ENCODE measurements at regions not wholly inside any gene's neighbourhood (a gene's known extent, or its start where the extent isn't known, plus 50 kb on each side); places are given as distances from the start of the nearest gene placed in this dataset.
"Not testable (repeated sequence)": the region's sequence is repeated elsewhere in the genome, so short reads cannot be mapped to it uniquely, and the experiment has no call there.

DNA sequence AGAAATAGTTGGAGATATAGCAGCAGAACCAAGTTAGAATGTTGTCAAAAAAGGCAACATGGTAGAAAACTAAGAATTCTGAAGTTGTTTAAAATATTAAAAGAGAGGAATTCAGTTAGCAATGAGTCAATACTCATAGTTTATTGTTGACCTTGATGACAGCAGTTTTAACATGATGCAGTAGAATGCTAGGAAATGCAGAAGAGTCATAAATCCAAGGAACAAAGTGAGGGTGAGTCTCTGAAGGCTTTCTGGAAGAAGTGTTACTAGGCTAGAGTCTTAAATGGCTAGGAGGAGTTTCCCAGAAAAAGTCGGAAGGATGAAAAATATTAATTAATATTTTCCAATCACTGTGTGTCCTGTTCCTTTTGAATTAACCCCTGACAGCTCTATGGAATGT, 807.3 kb downstream of the TSN start:
- ChIA-PET CTCF (no interaction called here), POLR2A (interaction anchor here (0.6 kb wide), 1 partner anchor 11 kb away, joined by 3 read pairs; no protein-coding TSS in a partner anchor)

DNA sequence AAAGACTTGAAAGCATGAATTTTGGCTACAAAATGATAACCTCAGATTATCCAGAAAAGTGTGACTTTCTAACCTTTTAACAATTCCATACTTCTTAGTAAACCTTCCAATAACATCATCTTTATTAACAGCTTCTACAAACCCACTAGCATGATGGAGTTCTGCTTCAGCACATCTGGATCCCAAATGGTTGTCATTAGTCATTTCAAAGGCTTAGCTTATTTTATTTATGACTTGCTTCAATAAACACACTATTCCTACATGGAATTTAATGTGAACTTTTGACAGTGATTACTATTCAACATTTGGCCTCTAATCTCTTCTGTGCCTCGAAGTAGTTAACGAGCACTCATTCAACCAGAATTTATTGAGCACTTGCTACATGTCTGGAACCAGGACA, 808.3 kb downstream of the TSN start:
- ChIA-PET POLR2A (no interaction called here), CTCF (no interaction called here)

DNA sequence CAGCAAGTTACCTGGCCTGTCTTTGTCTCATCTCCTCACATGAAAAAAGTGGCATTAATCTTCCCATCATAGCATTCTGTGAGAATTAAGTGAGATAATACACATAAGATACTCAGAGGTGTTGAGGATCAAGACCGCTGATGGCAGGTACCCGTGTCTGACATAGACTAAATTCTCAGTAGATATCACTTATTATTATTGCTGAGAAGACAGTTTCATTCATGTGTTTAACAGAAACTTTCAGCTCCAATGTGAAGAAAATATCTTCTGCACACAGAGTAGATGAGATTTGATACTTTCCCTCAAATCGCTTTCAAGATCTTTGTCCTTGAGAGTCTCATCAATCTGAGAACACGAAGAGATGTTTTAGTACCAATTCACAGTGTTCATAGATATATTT, 809.4 kb downstream of the TSN start:
- ChIA-PET POLR2A (no interaction called here), CTCF (no interaction called here)

DNA sequence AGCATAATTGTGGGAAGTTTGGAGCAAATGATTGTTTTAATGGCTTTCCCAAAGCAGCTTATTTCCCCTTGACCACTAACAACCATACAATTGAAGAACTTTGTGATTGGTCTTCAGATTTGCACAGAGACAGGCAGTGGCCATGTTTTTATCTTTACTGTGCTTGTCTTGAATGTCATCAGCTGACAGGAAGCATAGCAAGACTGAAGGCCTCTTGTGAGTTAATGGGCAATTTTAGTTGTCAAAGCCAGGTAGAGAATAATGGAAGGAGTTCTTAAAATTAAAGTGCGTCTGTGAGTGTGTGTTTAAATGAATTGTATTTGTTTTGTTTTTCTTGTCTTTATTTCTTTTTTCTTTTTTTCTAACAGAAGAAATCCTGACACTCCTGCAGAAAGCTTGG, 809.9 kb downstream of the TSN start:
- CTCF ChIA-PET: no interaction called here

DNA sequence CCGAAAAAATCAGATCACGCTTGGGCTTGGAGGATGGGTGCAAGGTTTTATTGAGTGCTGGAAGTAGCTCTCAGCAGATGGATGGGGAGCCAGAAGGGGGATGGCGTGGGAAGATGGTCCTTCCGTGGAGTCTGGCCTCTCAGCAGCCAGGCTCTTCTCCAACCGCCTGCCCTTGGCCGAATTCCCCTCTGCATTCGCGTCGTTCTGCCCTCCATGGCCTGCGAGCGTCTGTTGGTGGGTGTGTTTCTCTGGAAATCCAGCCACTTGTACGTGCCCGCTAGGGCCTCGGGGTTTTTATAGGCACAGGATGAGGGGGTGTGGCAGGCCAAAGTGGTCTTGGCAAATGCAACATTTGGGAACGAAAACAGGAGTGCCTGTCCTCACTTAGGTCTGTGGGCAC, 815.2 kb downstream of the TSN start:
- POLR2A ChIA-PET: no interaction called here

More for the DNA sequence above, 809.9 kb downstream of the TSN start:
- POLR2A ChIA-PET: no interaction called here

DNA sequence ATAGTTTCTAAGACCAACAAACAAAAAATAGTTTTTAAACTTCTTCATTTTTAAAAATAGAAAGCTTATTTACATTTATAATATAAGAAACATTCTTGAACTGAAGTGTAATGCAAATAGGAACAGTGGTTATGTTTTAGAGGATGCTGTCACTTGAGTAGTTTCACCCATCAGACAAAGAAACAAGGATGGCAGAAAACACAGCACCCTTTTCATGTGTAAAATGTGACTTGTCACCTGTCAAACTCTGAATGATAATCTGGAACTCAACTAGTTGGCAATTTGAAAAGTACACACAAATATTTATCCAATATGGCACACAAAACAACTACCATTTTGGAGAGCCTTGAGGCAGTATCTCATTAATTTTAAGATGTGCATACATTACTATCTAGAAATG, 816.0 kb downstream of the TSN start:
- POLR2A ChIA-PET, CTCF ChIA-PET: not testable (repeated sequence)

More for the DNA sequence above, 815.2 kb downstream of the TSN start:
- CTCF ChIA-PET: no interaction called here

DNA sequence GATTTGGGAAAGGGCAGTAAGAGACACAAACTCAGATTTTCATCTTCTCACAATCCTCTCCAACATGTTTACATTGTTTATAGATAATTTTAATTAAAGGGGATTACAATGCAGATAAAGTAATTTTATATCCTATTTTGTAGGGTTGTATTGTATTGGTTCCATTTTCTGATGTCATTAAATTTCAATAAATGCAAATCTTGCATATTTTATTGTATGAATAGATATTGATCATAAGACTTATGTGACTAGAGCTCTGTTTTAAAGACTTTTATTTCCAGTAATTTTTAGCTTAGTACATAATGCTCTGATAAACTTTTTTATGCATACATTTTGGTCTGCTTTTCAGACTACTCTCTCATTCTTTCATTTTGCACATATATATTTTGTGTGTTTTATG, 819.6 kb downstream of the TSN start:
- ChIA-PET CTCF (no interaction called here), POLR2A (no interaction called here)

DNA sequence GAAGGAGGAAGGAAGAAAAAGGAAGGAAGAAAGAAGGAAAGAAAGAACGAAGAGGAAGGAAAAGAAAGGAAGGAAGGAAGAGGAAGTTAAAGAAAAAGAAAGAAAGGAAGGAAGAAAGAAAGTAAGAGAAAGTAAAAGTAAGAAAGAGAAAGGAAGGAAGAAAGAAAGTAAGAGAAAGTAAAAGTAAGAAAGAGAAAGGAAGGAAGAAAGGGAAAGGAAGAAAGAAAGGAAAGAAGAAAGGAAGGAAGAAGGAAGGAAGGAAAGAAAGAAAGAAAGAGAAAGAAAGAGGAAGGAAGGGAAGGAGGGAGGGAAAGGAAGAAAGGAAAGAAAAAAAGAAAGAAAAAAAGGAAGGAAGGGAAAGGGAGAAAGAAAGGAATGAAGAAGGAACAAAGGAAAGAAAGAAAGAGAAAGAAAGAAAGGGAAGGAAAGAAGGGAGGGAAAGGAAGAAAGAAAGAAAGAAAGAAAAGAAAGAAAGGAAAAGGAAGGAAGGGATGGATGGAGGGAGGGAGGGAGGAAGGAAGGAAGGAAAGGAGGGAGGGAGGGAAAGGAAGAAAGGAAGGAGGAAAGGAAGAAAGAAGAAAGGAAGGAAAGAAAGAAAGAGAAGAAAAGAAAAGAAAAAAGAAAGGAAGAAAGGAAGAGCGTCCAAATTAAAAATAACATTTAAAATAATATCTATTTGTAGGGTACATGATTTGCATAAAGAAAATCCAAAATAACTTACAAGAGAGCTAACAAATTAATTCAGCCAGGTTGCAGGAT, 827.9 kb downstream of the TSN start:
- POLR2A ChIA-PET: no interaction called here
- CTCF ChIA-PET: no interaction called here

DNA sequence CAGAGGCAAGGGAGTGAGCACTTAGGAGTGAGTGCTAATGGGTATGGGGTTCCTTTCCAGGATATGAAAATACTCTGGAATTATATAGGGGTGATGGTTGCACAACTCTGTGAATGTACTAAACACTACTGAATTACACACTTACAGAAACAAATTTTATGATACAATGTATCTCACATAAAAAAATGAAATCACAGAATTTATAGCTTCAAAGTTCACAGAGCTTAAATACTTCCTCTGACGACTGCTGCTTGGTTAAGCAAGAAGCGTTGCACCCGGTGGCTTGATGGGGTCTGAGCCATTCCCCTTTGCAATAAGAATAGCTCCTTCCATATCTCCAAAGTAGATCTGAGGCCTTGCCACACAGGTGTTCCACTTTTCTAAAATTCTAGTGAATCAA, 835.1 kb downstream of the TSN start:
- ChIA-PET POLR2A (no interaction called here), CTCF (no interaction called here)

DNA sequence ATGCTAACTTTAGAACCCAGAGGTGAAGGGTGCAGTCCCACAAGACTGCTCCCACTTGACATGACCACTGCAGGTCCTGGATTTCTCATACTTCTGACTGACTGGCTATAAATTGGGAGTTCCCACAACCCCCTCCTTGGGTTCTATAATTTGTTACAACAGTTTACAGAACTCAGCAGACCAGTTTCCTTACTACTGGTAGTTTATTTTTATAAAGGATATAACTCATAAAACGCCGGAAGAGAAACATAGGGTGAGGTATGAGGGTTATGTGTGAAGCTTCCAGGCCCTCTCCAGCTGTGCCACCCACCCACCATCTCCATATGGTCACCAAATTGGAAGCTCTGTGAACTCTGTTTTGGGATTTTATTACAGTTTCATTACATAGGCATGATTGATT, 839.6 kb downstream of the TSN start:
- CTCF ChIA-PET: no interaction called here
- POLR2A ChIA-PET: no interaction called here

DNA sequence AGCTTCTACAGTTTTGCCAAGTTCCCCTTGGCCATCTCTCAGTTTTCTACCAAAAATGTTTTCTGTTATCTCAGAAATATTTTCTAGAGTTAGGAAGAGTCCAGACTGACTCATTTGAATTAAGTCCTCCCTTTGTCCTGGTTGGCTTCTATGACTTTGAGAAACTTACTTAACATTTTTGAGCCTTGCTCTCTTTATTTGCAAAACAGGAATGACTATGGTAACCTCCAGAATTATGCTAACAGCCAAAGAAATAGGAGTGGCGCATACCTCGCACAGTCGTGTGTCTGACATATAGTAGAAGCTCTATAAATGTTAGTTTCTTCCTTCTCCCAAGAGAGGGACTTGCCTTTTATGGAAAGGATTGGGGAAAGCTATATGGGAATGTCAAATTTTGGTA, 841.1 kb downstream of the TSN start:
- ChIA-PET CTCF (no interaction called here), POLR2A (no interaction called here)

DNA sequence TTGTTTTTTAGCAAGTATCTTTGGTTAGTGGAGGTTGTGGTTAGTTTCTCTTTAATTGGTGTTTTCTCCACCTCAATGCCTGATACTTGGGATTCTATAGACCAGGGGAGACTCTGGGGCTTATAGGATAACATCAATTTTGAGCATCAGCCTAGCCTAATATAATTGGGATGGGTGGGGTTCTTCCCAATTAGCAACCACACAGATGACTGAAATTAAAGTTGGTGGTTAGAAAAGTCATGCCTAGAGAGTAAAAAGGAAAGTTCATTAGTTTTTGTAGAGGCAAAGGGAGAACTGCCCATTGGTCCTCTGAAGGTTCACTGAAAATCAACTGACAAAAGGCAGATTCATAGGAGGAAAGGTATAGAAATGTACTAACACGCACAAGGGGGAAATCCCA, 843.3 kb downstream of the TSN start:
- ChIA-PET POLR2A (no interaction called here), CTCF (no interaction called here)

DNA sequence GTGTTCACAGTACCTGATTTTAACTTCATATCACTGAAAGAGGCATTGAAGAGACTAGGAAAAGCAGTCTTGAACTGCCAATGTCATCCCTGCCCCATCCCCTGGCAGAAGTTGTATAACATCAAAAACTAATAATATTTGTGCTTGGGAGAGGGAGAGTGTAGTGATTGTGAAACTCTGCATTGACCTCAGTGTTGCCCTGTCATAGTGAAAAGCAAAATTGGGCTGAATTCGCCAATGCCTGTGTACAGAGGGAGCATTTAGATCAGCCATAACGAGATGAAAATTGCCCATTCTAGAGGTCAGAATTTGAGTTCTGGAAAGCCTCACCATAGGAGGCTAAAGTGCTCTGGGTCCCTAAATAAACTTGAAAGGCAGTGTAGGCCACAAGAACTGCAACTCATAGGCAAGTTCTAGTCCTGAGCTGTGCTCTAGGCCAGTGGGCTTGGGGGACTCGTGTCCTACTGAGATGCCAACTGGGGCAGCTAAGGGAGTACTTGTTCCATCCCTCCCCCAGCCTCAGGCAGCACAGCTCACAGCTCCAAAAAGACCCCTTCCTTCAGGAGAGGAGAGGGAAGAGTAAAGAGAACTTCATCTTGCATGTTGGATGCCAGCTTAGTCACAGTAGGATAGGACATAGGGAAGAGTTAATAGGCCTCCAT, 855.6 kb downstream of the TSN start:
- CTCF ChIA-PET: no interaction called here
- POLR2A ChIA-PET: no interaction called here

DNA sequence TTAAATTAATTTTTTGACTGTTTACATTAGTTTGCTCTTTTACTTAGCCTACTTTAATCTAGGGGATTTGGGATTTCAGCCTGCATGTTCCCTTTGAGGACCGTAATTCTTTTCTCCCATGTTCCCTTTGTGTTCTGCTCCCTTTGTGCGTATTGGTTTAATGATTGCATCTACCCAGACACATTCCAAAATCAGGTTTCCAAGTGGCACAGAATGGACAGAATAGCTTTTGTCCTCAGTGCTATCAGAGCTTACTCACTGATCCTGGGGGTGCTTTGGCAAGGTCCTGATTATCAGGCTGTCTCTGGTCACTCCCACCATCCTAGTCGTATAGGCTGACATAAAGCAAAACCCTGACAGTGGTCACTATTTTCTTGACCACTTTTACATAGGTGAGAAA, 867.5 kb downstream of the TSN start:
- ChIA-PET CTCF (no interaction called here), POLR2A (no interaction called here)

DNA sequence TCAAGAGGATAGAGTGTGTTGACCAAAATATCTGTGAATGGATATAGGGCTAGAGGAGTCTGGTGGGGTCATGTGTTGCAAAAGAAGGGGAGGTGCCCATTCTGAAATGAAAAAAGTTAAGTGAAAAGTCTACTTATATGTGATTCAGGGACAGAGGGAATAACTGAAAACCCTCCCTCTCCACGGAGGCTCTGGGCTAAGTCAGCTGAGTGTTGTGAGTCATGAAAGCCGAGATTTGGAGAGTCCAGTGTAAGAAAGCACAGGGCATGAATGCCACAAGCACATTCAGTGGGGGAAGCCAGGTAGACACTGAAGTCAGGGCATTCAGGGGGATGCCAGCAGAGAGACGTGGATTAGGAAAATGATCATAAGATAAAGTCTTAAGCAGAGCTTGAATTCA, 871.9 kb downstream of the TSN start:
- POLR2A ChIA-PET: no interaction called here
- CTCF ChIA-PET: no interaction called here

DNA sequence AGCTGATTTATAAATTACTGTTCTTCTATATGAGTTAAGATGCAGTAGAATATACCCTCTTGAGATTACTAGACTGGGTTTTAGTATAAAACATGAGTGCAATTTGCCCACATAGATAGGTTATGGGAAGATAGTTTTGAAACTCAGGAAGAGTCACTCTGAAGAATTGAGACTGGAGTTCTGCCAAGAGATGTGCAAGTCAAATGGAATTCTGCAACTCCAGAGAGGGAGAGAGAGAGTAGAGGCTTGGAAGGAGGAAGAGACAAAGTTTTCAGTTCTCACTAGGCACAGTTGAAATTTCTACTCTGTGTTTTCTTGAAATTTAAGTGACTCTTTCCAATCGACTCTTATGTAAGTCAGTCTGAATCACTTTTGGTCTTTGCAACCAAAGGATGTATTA, 878.8 kb downstream of the TSN start:
- POLR2A ChIA-PET: no interaction called here
- CTCF ChIA-PET: no interaction called here

DNA sequence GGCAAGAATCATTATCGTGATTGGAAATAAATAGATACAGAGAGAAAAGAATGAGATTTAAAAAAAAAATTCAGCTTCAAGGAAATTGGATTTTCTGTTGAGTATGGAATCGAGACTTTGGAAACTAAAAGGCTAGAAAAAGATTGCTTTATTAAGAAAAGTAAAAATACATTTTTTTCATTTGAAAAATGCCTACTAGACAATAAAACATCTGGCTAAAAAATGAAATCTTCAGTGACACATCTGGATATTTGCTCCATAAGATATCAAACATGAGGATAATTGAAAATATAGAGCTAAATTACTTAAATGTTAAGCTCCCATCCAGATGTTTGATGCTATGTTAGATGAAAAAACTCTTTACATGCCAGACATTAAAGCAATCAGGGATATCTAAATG, 879.5 kb downstream of the TSN start:
- CTCF ChIA-PET: no interaction called here

DNA sequence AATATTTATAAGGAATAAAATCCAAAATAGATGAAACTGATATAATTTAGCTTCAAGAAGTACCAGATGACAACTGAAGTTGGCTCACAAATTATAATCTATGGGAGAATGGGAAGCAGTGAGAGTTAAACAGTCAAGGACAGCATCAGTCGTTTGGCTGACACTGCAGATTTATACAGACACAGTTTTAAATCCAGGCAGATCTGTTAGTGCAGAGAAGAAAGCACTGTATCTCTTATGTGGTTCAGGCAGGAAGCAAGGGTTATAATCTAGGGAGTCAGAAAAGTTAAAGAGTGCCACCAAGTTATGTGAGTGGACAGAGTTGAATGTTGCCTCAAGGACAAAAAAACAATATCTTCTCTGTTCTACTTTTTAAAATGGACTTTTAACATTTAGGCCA, 880.2 kb downstream of the TSN start:
- ChIA-PET POLR2A (no interaction called here), CTCF (no interaction called here)

More for the DNA sequence above, 879.5 kb downstream of the TSN start:
- POLR2A ChIA-PET: no interaction called here

DNA sequence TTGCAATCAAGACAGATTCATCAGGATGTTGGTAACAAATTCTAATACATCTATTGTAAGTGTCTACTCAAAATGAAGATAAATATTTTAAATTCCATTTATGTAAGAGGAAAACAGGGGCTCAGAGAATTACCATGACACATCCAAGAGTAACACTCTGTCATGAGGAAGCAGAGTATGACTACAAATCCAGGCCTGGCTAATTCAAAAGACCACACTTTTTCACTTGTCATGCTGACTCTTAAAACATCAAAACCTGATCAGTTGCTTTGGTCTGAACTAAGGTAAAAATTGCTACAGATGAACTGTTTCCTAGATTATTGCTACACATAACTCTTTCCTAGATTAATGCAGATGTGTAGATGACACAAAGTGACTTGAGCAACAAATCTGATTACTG, 880.6 kb downstream of the TSN start:
- POLR2A ChIA-PET: no interaction called here
- CTCF ChIA-PET: no interaction called here

DNA sequence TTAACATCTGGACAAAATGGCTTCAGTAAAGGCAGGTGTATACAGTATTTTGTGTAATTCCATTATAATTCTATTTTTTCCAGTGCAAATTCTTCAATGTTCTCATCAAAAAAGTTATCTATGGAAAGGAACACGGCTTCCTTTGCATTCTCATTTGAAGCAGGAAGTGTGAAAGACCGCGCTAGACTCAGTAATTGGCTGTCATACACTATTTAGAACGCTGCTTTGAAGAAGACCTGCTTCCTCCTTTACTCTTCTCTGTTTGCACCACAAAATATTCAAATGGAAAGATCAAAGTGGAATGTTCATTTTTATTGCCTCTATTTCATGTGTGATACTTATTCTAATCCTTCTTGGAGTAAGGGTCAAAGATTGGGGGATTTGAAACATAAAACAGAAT, 883.7 kb downstream of the TSN start:
- ChIA-PET POLR2A (no interaction called here), CTCF (no interaction called here)

DNA sequence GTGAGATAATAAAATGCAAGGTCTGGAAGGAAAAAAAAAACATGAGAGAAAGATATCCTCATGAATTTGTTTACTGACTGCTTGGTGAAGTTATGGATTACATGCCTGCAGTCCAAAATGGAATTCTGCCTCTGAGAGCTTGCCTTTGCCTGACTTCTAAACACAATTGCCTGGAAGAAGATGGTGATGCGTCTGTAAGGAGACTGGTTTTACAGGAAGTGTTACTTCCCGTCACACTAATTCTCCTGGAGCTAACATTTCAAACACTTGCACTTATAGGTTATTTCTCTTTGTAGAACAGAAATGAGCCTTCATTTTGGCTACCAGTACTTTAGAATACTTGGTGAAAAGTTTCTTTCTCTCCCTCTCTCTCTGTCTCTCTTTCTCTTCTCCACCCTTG, 884.3 kb downstream of the TSN start:
- ChIA-PET CTCF (no interaction called here), POLR2A (no interaction called here)

DNA sequence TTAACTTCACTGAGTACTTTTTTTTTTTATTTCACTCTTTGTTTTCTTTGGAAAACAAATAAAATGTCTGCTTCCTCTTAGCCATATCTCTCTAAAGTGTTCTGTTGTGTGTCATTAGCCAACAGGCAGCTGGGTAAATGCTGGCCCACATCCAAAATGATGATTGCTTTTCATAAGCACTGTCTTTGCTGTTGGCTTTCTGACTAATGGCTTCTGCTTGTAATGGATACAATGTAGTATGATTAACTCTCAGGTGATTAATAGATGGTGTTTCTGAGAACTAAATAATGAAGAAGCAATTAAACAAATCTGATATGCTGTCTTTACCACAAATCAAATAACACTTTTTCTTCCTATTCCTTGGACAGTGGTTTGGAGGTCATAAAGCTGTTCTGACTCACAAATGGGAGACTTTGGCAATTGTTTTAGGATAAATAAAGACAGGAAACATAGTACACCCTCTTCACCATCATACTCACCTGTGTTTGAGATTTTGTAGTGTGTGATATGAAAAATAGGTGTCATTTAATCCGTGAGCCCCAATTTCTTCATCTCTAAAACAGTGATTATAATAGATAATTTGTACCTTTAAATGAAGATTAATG, 888.4 kb downstream of the TSN start:
- ChIA-PET CTCF (no interaction called here), POLR2A (no interaction called here)

Measured in activated CD8-positive, alpha-beta memory T cell treated with anti-CD3 and anti-CD28 coated beads for 36 hours (primary cell).